ENCODE measurements at regions not wholly inside any gene's neighbourhood (a gene's known extent, or its start where the extent isn't known, plus 50 kb on each side); places are given as distances from the start of the nearest gene placed in this dataset.
"Not testable (repeated sequence)": the region's sequence is repeated elsewhere in the genome, so short reads cannot be mapped to it uniquely, and the experiment has no call there.

GRCh38 chr16:51236583-51236982 is 85.5 kb upstream of the SALL1 start:
- H3K27me3 ChIP-seq (ENCODE audit: insufficient read depth, low read length), result no peaks in the 10 kb centered on the region
- H3K4me1 ChIP-seq (ENCODE audit: insufficient read depth, low read length), result no peaks in the 10 kb centered on the region
- no peak for TF ChIP-seq CTCF (IDR thresholded peaks at IDR 0.05; ENCODE audit: extremely low read depth, low read depth, low read length)
- no peaks in the 10 kb centered on the region for H3K36me3 ChIP-seq (ENCODE audit: insufficient read depth, low read length)
- no peak for DNase-seq (ENCODE audit: insufficient read length, low spot score, missing footprints)
- no peak overlapping the region for H2AFZ ChIP-seq (ENCODE audit: low read length)
- no peak overlapping the region for H3K27ac ChIP-seq (ENCODE audit: low read depth, low read length)
- no peaks in the 10 kb centered on the region for H4K20me1 ChIP-seq (ENCODE audit: insufficient read depth, low read length)
- no peaks in the 10 kb centered on the region for H3K9me3 ChIP-seq (ENCODE audit: low read depth, low read length)
- H3K79me2 ChIP-seq (ENCODE audit: insufficient read depth, low read length), result no peaks in the 10 kb centered on the region
- no peak overlapping the region for H3K4me3 ChIP-seq (ENCODE audit: insufficient read depth, low read length)
- no peak overlapping the region for H3K4me2 ChIP-seq (ENCODE audit: insufficient read depth, low read length)

- Histone ChIP-seq H3K4me3 (ENCODE audit: insufficient read depth, low read length) (no peak overlapping the region), H3K27ac (ENCODE audit: low read depth, low read length) (no peak overlapping the region), H3K79me2 (ENCODE audit: insufficient read depth, low read length) (no peaks in the 10 kb centered on the region), H4K20me1 (ENCODE audit: insufficient read depth, low read length) (no peaks in the 10 kb centered on the region), H3K27me3 (ENCODE audit: insufficient read depth, low read length) (no peaks in the 10 kb centered on the region), H3K4me2 (ENCODE audit: insufficient read depth, low read length) (no peak overlapping the region), H2AFZ (ENCODE audit: low read length) (no peak overlapping the region), H3K9me3 (ENCODE audit: low read depth, low read length) (no peaks in the 10 kb centered on the region), H3K36me3 (ENCODE audit: insufficient read depth, low read length) (no peaks in the 10 kb centered on the region), H3K4me1 (ENCODE audit: insufficient read depth, low read length) (no peaks in the 10 kb centered on the region)
- no peak for TF ChIP-seq CTCF (IDR thresholded peaks at IDR 0.05; ENCODE audit: extremely low read depth, low read depth, low read length)
- DNase-seq (ENCODE audit: insufficient read length, low spot score, missing footprints), result no peak
Observed at GRCh38 chr16:51231702-51232101, 80.6 kb upstream of the SALL1 start.

GRCh38 chr16:51230035-51230434 is 79.0 kb upstream of the SALL1 start:
- not testable (repeated sequence) for H3K4me3 ChIP-seq (ENCODE audit: insufficient read depth, low read length); H3K4me2 ChIP-seq (ENCODE audit: insufficient read depth, low read length); H4K20me1 ChIP-seq (ENCODE audit: insufficient read depth, low read length); H3K36me3 ChIP-seq (ENCODE audit: insufficient read depth, low read length); H3K27ac ChIP-seq (ENCODE audit: low read depth, low read length); H3K9me3 ChIP-seq (ENCODE audit: low read depth, low read length); H3K79me2 ChIP-seq (ENCODE audit: insufficient read depth, low read length); H3K27me3 ChIP-seq (ENCODE audit: insufficient read depth, low read length); DNase-seq (ENCODE audit: insufficient read length, low spot score, missing footprints); H3K4me1 ChIP-seq (ENCODE audit: insufficient read depth, low read length); H2AFZ ChIP-seq (ENCODE audit: low read length)

GRCh38 chr16:51228097-51228659 is 77.1 kb upstream of the SALL1 start:
- H3K36me3 ChIP-seq (ENCODE audit: insufficient read depth, low read length), result no peaks in the 10 kb centered on the region
- H2AFZ ChIP-seq (ENCODE audit: low read length), result no peak overlapping the region
- H3K4me1 ChIP-seq (ENCODE audit: insufficient read depth, low read length), result no peaks in the 10 kb centered on the region
- no peak overlapping the region for H3K4me3 ChIP-seq (ENCODE audit: insufficient read depth, low read length)
- no peak for DNase-seq (ENCODE audit: insufficient read length, low spot score, missing footprints)
- no peaks in the 10 kb centered on the region for H3K9me3 ChIP-seq (ENCODE audit: low read depth, low read length)
- H3K4me2 ChIP-seq (ENCODE audit: insufficient read depth, low read length), result no peak overlapping the region
- H3K27me3 ChIP-seq (ENCODE audit: insufficient read depth, low read length), result no peaks in the 10 kb centered on the region
- H3K79me2 ChIP-seq (ENCODE audit: insufficient read depth, low read length), result no peaks in the 10 kb centered on the region
- H4K20me1 ChIP-seq (ENCODE audit: insufficient read depth, low read length), result no peaks in the 10 kb centered on the region
- no peak overlapping the region for H3K27ac ChIP-seq (ENCODE audit: low read depth, low read length)
- no peak for TF ChIP-seq CTCF (IDR thresholded peaks at IDR 0.05; ENCODE audit: extremely low read depth, low read depth, low read length)
